Kidney (tissue), 13 donors: ENCODE measurements at regions not wholly inside any gene's neighbourhood (a gene's known extent, or its start where the extent isn't known, plus 50 kb on each side); places are given as distances from the start of the nearest gene placed in this dataset.
A peak's percentile ranks its signal among the peaks of the same experiment; 100 is the strongest.

ENCODE experiments used
- DNase-seq, 5 donors: peaks; one replicate each; pipeline ENCODE4 v3.0.0-alpha.2; 2013 to 2020
- FAIRE-seq: peaks from 2 replicates; lab custom pipeline; 2012; peaks lifted over from hg19 to GRCh38; lab: Jason Lieb, UNC
- H3K27ac ChIP-seq, 2 donors: one replicate each; pipeline ENCODE4 v1.7.0; 2013; ENCODE audit warnings: low read depth in 2 of 2, low read length in 2 of 2, inconsistent platforms in 1 of 2
- H3K27me3 ChIP-seq: one replicate; pipeline ENCODE4 v1.7.1; 2013; ENCODE audit warnings: low read length, inconsistent platforms; ENCODE audit not compliant: control insufficient read depth, insufficient read depth
- H3K36me3 ChIP-seq, 3 donors: one replicate each; pipeline versions ENCODE4 v1.7.0 to v1.7.1; 2013; ENCODE audit warnings: low read length in 3 of 3, control low read depth in 1 of 3, inconsistent platforms in 1 of 3; ENCODE audit not compliant: insufficient read depth in 3 of 3, control insufficient read depth in 2 of 3
- H3K4me1 ChIP-seq, 3 donors: one replicate each; pipeline versions ENCODE4 v1.7.0 to v1.7.1; 2013; ENCODE audit warnings: low read length in 3 of 3, inconsistent platforms in 1 of 3, low read depth in 1 of 3; ENCODE audit not compliant: control insufficient read depth in 2 of 3, insufficient read depth in 2 of 3
- H3K4me3 ChIP-seq, 3 donors: one replicate each; pipeline versions ENCODE4 v1.7.0 to v1.8.1; 2013; ENCODE audit warnings: low read length in 3 of 3, control low read depth in 1 of 3, inconsistent platforms in 1 of 3
- H3K9ac ChIP-seq, 3 donors: one replicate each; pipeline versions ENCODE4 v1.7.0 to v1.7.1; 2013; ENCODE audit warnings: low read length in 3 of 3, control low read depth in 1 of 3, inconsistent platforms in 1 of 3
- H3K9me3 ChIP-seq, 3 donors: one replicate each; pipeline versions ENCODE4 v1.7.0 to v1.7.1; 2013; ENCODE audit warnings: low read length in 3 of 3, control low read depth in 1 of 3, inconsistent platforms in 1 of 3; ENCODE audit not compliant: control insufficient read depth in 2 of 3, insufficient read depth in 1 of 3
- intact Hi-C: fragments of 100-400 bp; cut with DNase I; formaldehyde crosslinking; loops from one replicate; pipeline ENCODE4 v1.11.1; 2022
- TF ChIP-seq, protein P1 (sequence below): IDR thresholded peaks from 3 replicates; pipeline ENCODE4 v1.5.1; 2012; ENCODE audit warnings: mild to moderate bottlenecking, moderate library complexity, borderline replicate concordance; ENCODE audit not compliant: insufficient read depth; ENCODE audit errors: extremely low read depth
- donor health status: control.
- donor health status: control.
- donor health status: control.
- donor health status: control.
- donor health status: control.
- donor health status: DM: yes; HTN: yes; CAD: no.
- donor health status: Normal renal cell carcinoma (clear cell type).

DNA sequence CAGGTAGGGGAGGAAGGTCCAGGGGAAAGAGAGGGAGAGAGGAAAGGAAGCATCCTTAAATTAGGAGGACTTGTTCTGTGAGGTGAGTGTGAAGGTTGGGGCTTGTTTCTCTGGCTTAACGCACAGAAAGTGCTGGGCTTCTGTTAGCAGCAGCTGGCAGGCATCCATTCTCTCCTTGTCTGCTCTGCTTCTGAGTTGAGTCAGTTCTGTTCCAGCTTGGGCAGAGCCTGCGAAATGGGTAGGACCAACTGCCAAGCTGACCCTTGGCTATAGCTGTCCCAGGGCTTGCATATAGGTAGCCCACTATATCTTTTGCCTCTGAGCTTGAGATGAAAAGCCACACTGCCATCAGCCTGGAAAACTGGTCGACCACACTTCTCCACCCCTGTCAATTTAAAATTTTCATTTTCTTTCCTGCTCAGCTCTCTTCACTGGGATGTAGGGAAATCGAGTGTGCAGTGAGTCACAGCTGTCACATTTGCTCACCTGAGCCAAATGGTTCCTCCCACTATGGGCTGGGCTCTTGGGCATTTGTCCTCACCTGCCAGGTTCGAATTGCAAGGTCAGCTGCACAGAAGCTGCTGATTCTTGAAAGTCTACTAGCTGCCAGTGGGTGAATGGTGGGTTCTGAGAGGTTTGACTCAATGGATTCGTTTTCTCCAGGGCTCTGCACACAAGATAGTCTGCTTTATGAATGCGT is 256.4 kb upstream of the PWP1 start:
- no peak for FAIRE-seq

GRCh38 chr12:107431942-107432341 is 253.7 kb upstream of the PWP1 start:
- TF ChIP-seq, protein P1, sequence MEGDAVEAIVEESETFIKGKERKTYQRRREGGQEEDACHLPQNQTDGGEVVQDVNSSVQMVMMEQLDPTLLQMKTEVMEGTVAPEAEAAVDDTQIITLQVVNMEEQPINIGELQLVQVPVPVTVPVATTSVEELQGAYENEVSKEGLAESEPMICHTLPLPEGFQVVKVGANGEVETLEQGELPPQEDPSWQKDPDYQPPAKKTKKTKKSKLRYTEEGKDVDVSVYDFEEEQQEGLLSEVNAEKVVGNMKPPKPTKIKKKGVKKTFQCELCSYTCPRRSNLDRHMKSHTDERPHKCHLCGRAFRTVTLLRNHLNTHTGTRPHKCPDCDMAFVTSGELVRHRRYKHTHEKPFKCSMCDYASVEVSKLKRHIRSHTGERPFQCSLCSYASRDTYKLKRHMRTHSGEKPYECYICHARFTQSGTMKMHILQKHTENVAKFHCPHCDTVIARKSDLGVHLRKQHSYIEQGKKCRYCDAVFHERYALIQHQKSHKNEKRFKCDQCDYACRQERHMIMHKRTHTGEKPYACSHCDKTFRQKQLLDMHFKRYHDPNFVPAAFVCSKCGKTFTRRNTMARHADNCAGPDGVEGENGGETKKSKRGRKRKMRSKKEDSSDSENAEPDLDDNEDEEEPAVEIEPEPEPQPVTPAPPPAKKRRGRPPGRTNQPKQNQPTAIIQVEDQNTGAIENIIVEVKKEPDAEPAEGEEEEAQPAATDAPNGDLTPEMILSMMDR: no peak
- H3K27ac ChIP-seq: no peak overlapping the region
- no peaks in the 10 kb centered on the region for H3K36me3 ChIP-seq
- H3K9me3 ChIP-seq: no peaks in the 10 kb centered on the region
- H3K4me1 ChIP-seq: peaks cover 0 to under 1% (median 0%) of the 10 kb centered on the region in 3 donors
- intact Hi-C loops: no loop called here
- no peak for DNase-seq
- FAIRE-seq: no peak
- H3K9ac ChIP-seq: no peak overlapping the region
- no peaks in the 10 kb centered on the region for H3K27me3 ChIP-seq
- H3K4me3 ChIP-seq: no peak overlapping the region

More for the DNA sequence above, 256.4 kb upstream of the PWP1 start:
- Histone ChIP-seq H3K36me3 (no peaks in the 10 kb centered on the region), H3K9me3 (no peaks in the 10 kb centered on the region), H3K27me3 (no peaks in the 10 kb centered on the region), H3K4me3 (no peak overlapping the region), H3K27ac (peak overlapping the region; percentile 21 to 38), H3K4me1 (peaks cover 0 to 4% (median 0%) of the 10 kb centered on the region in 3 donors), H3K9ac (no peak overlapping the region)
- DNase-seq: peak in 3 of 5 donors; percentile 25 to 51 (median 26)
- intact Hi-C loops: no loop called here
- TF ChIP-seq, protein P1: no peak

DNA sequence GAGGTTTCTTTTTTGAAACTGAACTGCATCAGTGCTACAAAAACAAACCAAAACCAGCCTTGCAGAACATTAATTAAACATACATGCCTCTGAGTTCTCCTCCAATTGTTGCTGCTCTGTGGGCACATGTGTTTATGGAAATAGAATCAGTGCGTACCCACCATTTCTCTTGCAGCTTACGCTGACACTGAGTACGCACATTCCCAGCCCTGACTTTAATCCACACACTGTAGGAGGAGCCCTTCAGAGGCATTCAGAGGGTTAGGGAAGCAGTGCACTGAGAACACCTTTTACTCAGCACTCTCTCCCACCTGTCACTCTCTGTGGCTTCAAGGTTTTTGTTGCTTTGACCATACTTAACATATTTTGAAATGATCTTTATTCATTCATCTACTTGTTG is 250.5 kb upstream of the PWP1 start:
- Histone ChIP-seq H3K4me3 (no peak overlapping the region), H3K9ac (no peak overlapping the region), H3K27ac (no peak overlapping the region), H3K36me3 (no peaks in the 10 kb centered on the region), H3K9me3 (no peaks in the 10 kb centered on the region), H3K27me3 (no peaks in the 10 kb centered on the region), H3K4me1 (peaks cover 0 to 5% (median 0%) of the 10 kb centered on the region in 3 donors)
- no peak for FAIRE-seq
- DNase-seq: peak in 3 of 5 donors; percentile 32 to 79 (median 68)
- TF ChIP-seq, protein P1: no peak
- intact Hi-C loops: no loop called here

DNA sequence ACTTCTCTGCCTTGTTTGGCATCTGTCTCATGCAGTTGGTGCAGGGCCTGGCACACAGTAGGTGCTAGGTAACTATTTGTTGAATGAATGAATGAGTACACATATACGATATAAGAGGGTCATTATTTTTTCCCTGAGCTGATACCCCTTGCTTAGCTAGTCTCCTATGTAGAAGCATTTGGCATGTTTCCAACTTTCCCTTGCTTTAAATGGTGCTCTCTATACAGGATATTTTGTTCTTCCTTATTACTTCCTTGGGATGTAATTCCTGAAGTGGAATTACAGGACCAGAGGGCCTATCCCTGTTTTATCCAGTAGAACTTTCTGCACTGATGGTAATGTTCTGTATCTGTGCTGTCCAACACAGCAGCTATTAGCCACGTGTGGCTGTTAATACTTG is 250.1 kb upstream of the PWP1 start:
- no peaks in the 10 kb centered on the region for H3K36me3 ChIP-seq
- FAIRE-seq (no peak), DNase-seq (no peak)
- no peak overlapping the region for H3K27ac ChIP-seq
- intact Hi-C loops: no loop called here
- H3K4me1 ChIP-seq: peaks cover 0 to 5% (median 0%) of the 10 kb centered on the region in 3 donors
- TF ChIP-seq, protein P1: no peak
- no peak overlapping the region for H3K9ac ChIP-seq
- no peak overlapping the region for H3K4me3 ChIP-seq
- H3K9me3 ChIP-seq: no peaks in the 10 kb centered on the region
- no peaks in the 10 kb centered on the region for H3K27me3 ChIP-seq
